ENCODE measurements at regions not wholly inside any gene's neighbourhood (a gene's known extent, or its start where the extent isn't known, plus 50 kb on each side); places are given as distances from the start of the nearest gene placed in this dataset.

DNA sequence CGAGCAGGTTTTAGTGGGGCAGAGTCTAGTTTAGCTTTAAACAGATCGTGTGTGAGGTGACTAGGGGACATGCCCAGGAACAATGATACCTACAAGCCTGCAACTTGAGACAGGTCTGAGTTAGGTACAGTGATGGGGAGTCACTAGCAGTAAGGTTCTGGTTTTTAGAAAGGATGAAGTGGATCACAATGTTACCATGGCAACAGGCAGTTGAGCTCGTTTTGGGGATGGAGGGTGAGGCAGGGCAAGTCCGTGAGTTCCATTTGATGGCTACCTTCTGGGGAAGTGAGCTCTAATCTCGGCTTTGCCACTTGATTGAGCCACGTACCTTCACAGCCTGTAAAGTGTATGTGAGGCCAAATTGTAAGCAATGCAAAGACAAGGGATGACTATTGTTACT is 76.0 kb upstream of the GTF3A start:
- TF ChIP-seq POLR2A (IDR thresholded peaks at IDR 0.05; ENCODE audit: low read depth, low read length) (no peak), TAF1 (IDR thresholded peaks at IDR 0.05; ENCODE audit: low read depth, low read length) (no peak), POLR2AphosphoS5 (IDR thresholded peaks at IDR 0.05; ENCODE audit: low read depth, low read length) (no peak), SPI1 (IDR thresholded peaks at IDR 0.05; ENCODE audit: low read depth, low read length) (no peak), POU2F2 (IDR thresholded peaks at IDR 0.05; ENCODE audit: low read depth, low read length) (no peak), PAX5 (IDR thresholded peaks at IDR 0.05; ENCODE audit: insufficient read depth, low read length, severe bottlenecking) (no peak)
